ENCODE measurements at regions not wholly inside any gene's neighbourhood (a gene's known extent, or its start where the extent isn't known, plus 50 kb on each side); places are given as distances from the start of the nearest gene placed in this dataset.

DNA sequence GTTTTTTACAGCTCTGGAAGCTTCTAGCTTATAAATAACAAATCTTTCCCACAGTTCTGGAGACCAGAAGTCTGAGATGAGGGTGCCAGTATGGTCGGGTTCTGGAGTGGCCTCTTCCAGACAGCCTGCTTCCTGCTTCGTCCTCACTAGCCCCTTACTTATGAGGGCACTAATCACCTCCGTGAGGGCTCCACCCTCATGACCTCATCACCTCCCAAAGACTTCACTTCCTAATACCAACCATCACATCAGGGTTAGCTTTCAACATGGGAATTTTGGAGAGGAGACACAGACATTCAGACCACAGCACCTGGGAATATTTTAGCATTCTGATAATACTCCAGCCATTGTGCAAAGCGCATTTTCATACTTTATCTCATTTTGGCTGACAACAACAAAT lies 223.7 kb upstream of the IRF2BP2 start:
- DNase-seq (ENCODE audit: low read depth in 1 of 2, low spot score in 1 of 2) = no peak
- H3K4me3 ChIP-seq (replicated peaks; ENCODE audit: insufficient read depth, low read length) = no peak overlapping the region
- H3K27me3 ChIP-seq (ENCODE audit: insufficient read depth, poor library complexity, severe bottlenecking) = no peaks in the 10 kb centered on the region
- TF ChIP-seq, protein P1, sequence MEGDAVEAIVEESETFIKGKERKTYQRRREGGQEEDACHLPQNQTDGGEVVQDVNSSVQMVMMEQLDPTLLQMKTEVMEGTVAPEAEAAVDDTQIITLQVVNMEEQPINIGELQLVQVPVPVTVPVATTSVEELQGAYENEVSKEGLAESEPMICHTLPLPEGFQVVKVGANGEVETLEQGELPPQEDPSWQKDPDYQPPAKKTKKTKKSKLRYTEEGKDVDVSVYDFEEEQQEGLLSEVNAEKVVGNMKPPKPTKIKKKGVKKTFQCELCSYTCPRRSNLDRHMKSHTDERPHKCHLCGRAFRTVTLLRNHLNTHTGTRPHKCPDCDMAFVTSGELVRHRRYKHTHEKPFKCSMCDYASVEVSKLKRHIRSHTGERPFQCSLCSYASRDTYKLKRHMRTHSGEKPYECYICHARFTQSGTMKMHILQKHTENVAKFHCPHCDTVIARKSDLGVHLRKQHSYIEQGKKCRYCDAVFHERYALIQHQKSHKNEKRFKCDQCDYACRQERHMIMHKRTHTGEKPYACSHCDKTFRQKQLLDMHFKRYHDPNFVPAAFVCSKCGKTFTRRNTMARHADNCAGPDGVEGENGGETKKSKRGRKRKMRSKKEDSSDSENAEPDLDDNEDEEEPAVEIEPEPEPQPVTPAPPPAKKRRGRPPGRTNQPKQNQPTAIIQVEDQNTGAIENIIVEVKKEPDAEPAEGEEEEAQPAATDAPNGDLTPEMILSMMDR (IDR thresholded peaks at IDR 0.05; ENCODE audit: insufficient read depth, low read length) = no peak
- TF ChIP-seq, protein P2, sequence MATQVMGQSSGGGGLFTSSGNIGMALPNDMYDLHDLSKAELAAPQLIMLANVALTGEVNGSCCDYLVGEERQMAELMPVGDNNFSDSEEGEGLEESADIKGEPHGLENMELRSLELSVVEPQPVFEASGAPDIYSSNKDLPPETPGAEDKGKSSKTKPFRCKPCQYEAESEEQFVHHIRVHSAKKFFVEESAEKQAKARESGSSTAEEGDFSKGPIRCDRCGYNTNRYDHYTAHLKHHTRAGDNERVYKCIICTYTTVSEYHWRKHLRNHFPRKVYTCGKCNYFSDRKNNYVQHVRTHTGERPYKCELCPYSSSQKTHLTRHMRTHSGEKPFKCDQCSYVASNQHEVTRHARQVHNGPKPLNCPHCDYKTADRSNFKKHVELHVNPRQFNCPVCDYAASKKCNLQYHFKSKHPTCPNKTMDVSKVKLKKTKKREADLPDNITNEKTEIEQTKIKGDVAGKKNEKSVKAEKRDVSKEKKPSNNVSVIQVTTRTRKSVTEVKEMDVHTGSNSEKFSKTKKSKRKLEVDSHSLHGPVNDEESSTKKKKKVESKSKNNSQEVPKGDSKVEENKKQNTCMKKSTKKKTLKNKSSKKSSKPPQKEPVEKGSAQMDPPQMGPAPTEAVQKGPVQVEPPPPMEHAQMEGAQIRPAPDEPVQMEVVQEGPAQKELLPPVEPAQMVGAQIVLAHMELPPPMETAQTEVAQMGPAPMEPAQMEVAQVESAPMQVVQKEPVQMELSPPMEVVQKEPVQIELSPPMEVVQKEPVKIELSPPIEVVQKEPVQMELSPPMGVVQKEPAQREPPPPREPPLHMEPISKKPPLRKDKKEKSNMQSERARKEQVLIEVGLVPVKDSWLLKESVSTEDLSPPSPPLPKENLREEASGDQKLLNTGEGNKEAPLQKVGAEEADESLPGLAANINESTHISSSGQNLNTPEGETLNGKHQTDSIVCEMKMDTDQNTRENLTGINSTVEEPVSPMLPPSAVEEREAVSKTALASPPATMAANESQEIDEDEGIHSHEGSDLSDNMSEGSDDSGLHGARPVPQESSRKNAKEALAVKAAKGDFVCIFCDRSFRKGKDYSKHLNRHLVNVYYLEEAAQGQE (IDR thresholded peaks at IDR 0.05; ENCODE audit: insufficient replicate concordance, low read depth) = no peak
- TF ChIP-seq GABPA (IDR thresholded peaks at IDR 0.05; ENCODE audit: low read depth) (no peak), POLR2AphosphoS5 (IDR thresholded peaks at IDR 0.05; ENCODE audit: low read depth) (no peak), SPI1 (IDR thresholded peaks at IDR 0.05; ENCODE audit: borderline replicate concordance, low read depth) (no peak)
- H3K27ac ChIP-seq (replicated peaks) = no peak overlapping the region

DNA sequence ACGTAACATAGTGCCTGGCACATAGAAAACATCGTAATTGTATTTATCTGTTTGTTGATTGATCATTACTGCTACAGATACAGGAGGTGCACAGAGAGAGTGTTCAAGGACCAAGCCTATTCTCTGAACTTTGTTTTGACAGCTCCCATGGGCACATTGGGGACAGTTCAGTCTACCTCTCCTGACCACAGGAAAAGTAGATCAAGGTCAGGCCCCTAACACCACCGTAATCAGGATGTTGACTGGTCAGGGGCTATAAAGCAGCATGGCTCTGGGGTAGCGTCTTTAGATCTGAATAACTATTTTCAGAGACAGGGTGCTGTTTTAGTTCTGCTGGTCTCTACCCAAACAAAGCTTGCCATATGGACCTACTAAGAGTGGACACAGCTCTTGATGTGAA lies 223.1 kb upstream of the IRF2BP2 start:
- TF ChIP-seq SPI1 (IDR thresholded peaks at IDR 0.05; ENCODE audit: borderline replicate concordance, low read depth) (no peak), GABPA (IDR thresholded peaks at IDR 0.05; ENCODE audit: low read depth) (no peak), POLR2AphosphoS5 (IDR thresholded peaks at IDR 0.05; ENCODE audit: low read depth) (no peak)
- TF ChIP-seq, protein P2 (IDR thresholded peaks at IDR 0.05; ENCODE audit: insufficient replicate concordance, low read depth) = no peak
- TF ChIP-seq, protein P1 (IDR thresholded peaks at IDR 0.05; ENCODE audit: insufficient read depth, low read length) = no peak
- no peak for DNase-seq (ENCODE audit: low read depth in 1 of 2, low spot score in 1 of 2)
- no peak overlapping the region for H3K4me3 ChIP-seq (replicated peaks; ENCODE audit: insufficient read depth, low read length)
- H3K27ac ChIP-seq (replicated peaks) = no peak overlapping the region
- H3K27me3 ChIP-seq (ENCODE audit: insufficient read depth, poor library complexity, severe bottlenecking) = no peaks in the 10 kb centered on the region

DNA sequence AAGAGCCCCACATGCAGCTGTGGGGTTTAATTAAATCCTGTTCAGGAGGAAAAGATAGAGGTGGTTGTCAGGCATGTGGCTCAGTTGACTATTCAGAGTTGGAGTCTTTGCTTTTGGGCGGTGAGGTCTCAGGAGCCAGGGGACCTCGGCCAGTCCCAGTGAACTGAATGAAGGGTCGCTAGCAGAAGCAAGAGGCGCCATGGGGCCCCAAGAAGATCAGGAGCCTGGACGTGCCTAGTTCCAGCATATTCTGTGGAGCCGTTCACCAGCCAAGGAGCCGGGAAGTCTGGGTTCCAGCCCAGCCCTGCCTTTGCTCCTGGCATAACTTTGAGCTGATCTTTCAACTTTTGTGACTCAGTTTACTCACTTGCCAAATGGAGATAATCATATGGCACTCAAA lies 217.7 kb upstream of the IRF2BP2 start:
- H3K27me3 ChIP-seq (ENCODE audit: insufficient read depth, poor library complexity, severe bottlenecking) = no peaks in the 10 kb centered on the region
- H3K27ac ChIP-seq (replicated peaks) = no peak overlapping the region
- no peak for DNase-seq (ENCODE audit: low read depth in 1 of 2, low spot score in 1 of 2)
- no peak overlapping the region for H3K4me3 ChIP-seq (replicated peaks; ENCODE audit: insufficient read depth, low read length)
- TF ChIP-seq, protein P1 (IDR thresholded peaks at IDR 0.05; ENCODE audit: insufficient read depth, low read length) = no peak
- TF ChIP-seq POLR2AphosphoS5 (IDR thresholded peaks at IDR 0.05; ENCODE audit: low read depth) (no peak), SPI1 (IDR thresholded peaks at IDR 0.05; ENCODE audit: borderline replicate concordance, low read depth) (no peak)

DNA sequence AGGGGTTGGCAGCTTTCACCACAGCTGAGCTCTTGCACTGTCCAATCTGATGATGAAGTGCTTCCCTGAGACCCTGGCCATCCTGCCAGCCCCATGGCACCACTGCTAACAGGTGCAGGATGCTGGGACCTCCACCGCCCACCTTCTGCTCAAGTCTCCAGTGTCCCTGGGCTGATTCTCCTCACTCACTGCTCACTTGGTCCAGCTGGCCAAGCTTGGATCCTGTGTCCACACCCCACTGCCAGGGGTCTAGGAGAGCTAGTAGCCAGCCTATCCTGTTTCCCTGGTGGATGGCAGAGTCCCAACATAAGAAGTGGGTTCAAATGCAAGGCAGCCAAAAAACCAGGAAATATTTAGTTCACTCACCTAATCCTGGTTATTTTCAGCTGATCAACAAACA lies 217.2 kb upstream of the IRF2BP2 start:
- TF ChIP-seq POLR2AphosphoS5 (IDR thresholded peaks at IDR 0.05; ENCODE audit: low read depth) = no peak
- TF ChIP-seq, protein P2 (IDR thresholded peaks at IDR 0.05; ENCODE audit: insufficient replicate concordance, low read depth) = no peak
- no peak for TF ChIP-seq SPI1 (IDR thresholded peaks at IDR 0.05; ENCODE audit: borderline replicate concordance, low read depth)
- no peak for TF ChIP-seq GABPA (IDR thresholded peaks at IDR 0.05; ENCODE audit: low read depth)
- Histone ChIP-seq H3K4me3 (replicated peaks; ENCODE audit: insufficient read depth, low read length) (no peak overlapping the region), H3K27me3 (ENCODE audit: insufficient read depth, poor library complexity, severe bottlenecking) (no peaks in the 10 kb centered on the region), H3K27ac (replicated peaks) (no peak overlapping the region)
- no peak for DNase-seq (ENCODE audit: low read depth in 1 of 2, low spot score in 1 of 2)

Measured in HL-60 (cell line).